ENCODE measurements at regions not wholly inside any gene's neighbourhood (a gene's known extent, or its start where the extent isn't known, plus 50 kb on each side); places are given as distances from the start of the nearest gene placed in this dataset.
A peak's percentile ranks its signal among the peaks of the same experiment; 100 is the strongest.
"Not testable (repeated sequence)": the region's sequence is repeated elsewhere in the genome, so short reads cannot be mapped to it uniquely, and the experiment has no call there.

DNA sequence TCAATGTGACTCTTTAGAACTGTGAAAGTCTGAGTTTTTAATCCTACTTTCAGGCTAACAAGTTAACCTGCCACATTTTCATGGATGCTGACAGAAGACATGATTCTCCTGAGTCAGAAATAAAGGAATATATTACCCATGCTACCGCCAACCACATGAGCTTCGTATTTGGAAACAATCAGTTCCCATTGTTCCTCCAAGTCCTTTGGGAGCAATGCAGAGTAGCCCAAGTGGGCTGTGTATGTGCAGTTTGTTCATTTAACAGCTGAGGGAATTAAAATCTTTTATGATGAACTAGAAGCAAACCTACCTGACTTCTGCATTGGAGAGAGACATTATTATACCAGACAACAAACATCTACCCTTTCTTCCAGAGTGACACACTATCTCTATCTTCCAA, 169.3 kb upstream of the BET1 start:
- no peak for DNase-seq (ENCODE audit: low read depth in 2 of 2)

DNA sequence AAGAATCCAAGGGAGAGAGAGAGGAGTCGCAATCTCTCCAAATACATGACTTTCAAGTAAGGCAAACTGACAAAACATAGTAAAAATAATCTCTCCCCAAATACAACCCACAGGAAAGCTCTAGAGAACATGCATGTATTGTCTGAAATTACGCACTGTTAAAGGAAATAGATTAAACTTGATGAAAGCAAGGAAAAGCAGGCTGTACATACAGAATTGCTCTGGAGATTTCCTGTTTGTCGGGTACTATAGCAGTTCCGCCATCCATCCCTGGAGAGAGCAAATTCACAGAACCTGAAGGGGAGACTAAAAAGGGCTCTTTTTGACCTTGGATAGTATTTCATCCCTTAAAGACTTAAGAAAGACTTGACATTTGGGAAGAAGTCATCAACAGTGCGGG, 170.2 kb upstream of the BET1 start:
- no peak for DNase-seq (ENCODE audit: low read depth in 2 of 2)

DNA sequence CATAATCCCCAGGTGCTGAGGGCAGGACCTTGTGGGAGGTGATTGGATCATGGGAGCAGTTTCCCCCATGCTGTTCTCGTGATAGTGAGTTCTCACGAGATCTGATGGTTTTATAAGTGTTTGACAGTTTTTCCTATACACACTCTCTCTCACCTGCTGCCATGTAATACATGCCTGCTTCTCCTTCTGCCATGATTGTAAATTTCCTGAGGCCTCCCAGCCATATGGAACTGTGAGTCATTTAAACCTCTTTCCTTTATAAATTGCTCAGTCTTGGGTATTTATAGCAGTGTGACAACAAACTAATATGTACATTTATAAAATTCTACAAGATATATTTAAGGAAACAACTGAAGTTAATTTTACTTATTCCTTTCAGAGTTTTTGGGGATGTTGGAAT, 170.8 kb upstream of the BET1 start:
- no peak for DNase-seq (ENCODE audit: low read depth in 2 of 2)

DNA sequence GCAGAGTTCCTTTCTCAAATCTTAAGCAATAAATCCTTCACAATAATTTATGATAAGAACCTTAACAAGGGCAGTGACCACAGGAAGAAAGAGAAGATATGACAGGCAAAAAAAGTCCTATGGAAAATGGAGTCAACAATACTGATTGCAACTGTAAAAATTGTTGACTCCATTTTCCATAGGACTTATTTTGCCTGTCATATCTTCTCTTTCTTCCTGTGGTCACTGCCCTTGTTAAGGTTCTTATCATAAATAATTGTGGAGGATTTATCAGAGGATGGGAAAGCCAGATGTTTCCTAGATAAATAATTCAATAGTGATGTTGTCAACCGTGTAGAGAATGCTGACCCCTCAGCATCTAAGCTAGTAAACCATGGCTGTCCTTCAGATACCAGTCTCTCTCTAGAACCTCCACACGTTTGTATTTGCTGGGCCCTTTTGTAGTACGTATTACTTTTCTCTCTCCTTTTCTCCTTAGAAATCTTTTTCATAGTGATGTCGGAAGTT, 172.6 kb upstream of the BET1 start:
- DNase-seq (ENCODE audit: low read depth in 2 of 2) = no peak

DNA sequence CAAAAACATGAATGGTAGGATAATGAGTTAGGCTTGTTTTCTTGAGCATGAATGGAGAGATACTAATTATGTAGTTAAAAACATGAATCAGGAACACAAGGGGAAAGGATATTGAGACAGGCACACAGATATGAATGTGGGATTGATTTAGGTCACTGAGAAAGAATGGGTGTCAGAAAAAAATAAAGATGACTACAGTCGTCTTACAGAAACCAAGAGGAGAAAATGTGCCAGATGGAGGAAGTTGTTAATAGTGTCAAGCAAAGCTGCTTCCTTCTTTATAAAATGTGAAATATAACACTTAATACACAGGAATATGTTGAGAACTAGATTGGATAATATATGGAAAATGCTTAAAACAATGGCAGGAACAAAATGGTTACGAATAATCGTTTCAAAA, 173.3 kb upstream of the BET1 start:
- DNase-seq (ENCODE audit: low read depth in 2 of 2) = no peak

DNA sequence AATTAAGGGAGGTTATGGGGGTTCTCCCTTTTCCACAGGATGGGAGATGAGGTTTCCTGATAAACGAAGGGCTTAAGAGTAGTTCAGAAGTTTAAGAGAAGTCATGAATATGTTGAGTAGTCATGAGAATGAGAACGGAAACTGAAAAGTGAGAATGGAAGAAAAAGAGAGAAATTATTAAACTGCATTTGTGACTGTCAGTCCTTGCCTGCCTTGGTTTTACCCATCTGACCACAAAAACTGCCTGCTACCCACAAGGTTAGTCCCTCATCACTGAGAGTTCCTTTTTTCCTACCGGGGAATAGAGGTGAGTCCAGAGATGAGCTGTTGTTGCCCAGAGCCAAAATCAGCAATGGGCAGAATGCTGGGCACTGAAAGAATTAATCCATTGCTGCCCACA, 174.1 kb upstream of the BET1 start:
- DNase-seq (ENCODE audit: low read depth in 2 of 2) = no peak

DNA sequence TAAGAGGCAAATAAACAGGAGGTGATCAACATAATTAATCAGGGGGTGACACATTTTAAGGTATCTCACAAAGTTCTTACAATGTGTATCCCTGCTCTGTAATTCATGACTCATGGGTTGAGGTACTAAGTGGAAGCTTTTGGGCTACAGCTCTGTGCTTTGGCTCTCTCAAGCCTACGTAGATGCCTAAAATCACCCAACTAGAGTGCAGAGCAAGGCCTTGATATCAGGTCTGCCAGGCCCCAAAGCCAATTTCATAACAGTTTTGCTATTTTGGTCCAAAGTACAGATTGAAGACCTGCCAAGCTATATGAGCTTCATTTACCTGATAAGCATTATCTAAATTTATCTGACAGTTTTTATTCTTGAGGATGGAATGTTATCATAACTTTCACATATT, 175.3 kb upstream of the BET1 start:
- DNase-seq (ENCODE audit: low read depth in 2 of 2) = no peak

DNA sequence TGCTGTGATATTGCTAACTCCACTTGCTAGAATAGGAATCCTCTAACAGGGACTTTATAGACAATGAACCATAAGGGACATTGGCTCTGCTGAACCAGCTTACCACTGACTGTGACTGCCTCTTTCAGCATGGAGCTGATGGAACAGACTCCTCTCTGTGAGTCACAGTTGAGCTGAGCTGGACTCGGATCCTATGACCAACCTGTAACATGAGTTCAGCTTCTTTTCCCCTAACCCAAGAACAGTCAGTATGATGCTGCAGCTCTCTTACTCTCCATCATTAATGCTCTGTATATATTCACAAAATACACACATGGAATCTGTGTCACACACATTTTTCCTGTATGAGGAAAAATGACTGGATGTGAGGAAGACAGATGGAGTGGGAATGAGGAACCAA, 177.9 kb upstream of the BET1 start:
- peak; percentile 31 to 35 for DNase-seq (ENCODE audit: low read depth in 2 of 2)

DNA sequence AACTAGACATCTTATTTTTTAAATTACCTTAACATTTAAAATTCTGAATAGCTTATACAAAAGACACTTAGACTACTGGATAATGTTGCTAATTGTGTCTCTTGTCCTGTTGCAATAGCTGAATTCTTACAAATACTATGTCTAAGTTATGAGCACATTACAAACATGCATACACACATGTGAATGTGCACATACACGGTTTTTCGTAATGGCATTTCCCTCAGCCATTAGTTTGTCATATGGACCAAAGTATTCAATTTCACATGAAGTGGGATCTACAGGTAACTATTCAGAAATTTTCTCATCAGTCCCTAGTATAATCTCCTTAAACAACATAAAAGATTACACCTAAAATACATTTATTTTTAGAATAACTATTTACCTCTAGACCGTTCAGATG, 178.6 kb upstream of the BET1 start:
- DNase-seq (ENCODE audit: low read depth in 2 of 2) = no peak

DNA sequence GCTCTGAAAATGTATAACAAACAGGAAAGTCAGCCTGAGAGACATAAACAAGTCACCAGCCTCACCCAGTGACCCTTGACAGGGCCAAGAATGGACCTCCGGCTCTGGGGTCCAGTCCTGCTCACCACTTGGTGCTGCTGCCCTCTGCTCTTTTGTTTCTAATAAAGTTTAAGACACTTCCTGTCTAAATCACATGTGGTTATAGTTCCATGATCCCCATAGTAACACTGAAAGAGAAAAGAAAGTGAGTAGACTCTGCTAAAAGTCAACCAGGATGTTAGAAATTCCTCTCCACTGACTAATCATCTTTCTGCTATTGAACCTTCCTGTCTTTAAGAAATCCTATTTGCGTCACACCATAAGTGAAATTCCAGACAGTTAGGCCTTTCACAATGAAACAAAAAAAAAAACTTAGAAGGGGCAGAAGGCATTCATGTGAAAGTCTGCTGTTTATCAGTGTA, 179.2 kb upstream of the BET1 start:
- DNase-seq (ENCODE audit: low read depth in 2 of 2) = peak; percentile 98 to 99

DNA sequence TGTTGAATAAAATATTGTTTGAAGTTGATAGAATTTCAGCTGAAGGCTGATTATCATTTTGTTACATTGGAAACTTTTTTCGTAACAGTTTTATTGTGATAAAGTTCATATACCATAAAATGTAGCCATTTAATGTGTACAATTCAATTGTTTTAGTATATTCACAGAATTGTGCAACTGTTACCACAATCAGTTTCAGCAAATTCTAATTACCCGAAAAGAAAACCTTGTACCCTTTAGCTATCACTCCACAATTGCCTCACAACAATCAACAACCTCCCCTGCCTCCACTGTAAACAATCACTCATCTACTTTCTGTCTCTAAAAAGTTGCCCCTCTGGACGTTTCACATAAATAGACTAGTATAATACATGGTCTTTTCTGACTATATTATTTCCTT, 179.7 kb upstream of the BET1 start:
- no peak for DNase-seq (ENCODE audit: low read depth in 2 of 2)

DNA sequence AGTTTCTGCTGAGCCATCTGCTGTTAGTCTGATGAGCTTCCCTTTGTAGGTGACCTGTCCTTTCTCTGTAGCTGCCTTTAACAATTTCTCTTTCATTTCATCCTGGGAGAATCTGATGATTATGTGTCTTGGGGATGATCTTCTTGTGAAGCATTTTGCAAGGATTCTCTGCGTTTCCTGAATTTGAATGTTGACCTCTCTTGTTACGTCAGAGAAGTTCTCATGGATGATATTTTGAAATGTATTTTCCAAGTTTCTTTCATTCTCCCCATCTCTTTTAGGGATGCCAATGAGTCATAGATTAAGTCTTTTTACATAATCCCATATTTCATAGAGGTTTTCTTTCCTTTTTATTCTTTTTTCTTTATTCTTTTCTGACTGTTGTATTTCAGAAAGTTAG, 184.2 kb upstream of the BET1 start:
- DNase-seq (ENCODE audit: low read depth in 2 of 2) = no peak

DNA sequence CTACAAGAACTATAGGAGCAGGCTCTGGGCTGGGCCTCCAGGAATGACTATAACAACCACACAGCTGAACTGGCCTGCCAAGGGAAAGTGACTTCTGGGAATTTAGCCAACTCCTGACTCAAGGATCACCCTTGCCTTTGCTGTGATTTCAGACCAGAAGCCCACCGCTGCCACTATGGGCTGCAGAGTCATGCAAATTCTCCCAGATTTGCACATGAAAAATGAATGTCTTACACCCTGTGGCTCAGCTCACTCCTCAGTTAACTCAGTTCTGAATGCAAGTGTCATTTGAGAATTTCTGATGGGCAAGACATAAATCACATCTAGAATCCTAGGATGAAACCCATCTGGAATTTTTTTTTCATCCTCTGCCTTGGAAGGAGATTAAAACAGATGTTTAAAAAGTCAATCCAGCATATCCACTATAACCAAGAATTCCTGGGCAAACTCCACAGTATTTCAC, 186.5 kb upstream of the BET1 start:
- peak; percentile 95 for DNase-seq (ENCODE audit: low read depth in 2 of 2)

DNA sequence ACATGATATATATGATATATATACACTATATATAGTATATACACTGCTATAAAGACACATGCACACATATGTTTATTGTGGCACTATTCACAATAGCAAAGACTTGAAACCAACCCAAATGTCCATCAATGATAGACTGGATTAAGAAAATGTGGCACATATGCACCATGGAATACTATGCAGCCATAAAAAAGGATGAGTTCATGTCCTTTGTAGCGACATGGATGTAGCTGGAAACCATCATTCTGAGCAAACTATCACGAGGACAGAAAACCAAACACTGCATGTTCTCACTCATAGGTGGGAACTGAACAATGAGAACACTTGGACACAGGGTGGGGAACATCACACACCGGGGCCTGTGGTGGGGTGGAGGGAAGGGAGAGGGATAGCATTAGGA, 190.3 kb upstream of the BET1 start:
- DNase-seq (ENCODE audit: low read depth in 2 of 2) = not testable (repeated sequence)

DNA sequence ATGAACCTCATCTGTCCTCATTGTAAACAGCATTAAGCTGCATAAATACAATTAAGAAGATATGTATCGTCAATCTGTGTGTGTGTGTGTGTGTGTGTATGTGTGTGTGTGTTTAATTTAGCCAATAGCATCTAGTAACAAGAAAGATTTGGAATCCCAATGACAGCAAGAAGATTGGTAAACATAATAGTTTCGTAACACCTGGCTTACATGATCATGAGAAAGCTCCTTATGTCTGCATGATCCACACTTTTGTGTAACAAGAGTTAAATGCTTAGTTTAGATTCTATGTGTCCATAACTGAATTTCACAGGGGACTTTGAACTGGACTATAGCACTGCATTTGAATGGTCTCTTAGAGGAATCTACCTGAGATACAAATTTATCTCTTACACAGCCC, 191.0 kb upstream of the BET1 start:
- no peak for DNase-seq (ENCODE audit: low read depth in 2 of 2)

DNA sequence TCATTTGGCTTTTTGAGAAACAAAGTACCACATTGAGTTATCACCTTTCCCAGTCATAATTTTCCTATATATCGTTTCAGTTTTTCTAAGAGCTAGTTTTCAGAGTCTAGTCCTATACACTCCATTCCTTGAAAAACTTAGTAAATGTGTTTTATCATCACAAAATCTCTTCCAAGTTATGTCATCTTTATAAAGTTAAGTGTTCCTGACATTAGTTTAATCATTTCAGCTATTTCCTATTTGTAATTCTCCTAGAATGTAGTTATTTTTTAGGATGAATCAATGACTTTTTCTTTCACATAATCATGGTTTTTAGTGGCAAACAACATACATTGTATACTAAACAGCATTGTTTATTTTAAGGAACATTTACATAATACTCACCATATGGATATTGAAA, 191.7 kb upstream of the BET1 start:
- no peak for DNase-seq (ENCODE audit: low read depth in 2 of 2)

DNA sequence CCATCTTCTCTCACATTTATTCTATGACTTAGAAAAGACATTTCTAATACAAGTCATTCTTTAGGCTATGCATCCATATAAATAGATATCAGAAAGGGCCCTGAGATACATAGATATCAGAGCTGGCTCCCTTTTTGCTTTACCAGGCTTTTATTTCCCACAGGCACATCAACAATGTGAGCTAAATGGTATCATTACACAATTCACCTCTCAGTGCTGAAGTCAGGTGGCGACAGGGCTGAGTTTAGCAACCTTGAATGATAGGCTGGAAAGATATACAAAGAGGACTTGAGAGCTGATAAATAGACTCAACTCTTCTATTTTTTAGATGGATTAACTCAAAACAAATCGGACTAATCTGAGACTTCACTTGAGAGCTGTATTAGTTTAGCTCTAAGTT, 189.2 kb upstream of the COL1A2 start:
- no peak for DNase-seq (ENCODE audit: low read depth in 2 of 2)

DNA sequence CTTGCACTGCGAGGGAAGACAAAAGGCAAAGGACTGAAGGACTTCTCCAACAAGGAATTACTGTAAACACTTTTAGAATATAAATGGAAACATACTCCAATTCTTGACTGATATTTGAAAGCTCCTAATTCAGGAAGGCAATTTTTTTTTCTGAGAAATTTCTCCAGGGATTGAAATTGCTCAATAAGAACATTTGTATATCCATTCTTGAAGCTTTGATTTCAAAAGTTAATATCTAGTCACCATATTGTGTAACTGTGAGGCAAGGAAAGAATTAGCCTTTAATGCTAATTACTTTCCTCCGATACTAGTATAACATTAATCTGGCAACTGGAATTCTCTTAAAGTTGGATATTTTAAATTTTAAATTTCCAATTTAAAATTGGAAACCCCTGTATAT, 188.4 kb upstream of the COL1A2 start:
- no peak for DNase-seq (ENCODE audit: low read depth in 2 of 2)

DNA sequence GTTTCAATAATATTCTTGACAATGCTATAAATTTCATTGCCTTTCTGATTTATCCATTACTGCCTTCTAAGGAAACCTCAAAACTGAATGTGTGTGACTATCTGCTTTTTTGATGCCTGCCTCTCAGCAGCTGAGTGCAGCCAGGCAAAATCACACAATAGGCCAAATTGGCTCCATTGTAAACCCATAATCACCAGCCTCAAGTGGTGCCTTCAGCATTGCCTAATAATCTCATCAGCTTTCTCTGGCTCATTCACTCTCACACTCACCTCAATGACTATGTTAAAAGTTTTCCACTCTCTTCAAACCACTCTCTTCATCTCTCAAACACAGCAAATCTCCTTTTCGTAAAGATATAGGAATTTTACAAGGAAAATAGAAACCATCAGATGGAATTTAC, 182.5 kb upstream of the COL1A2 start:
- no peak for DNase-seq (ENCODE audit: low read depth in 2 of 2)

DNA sequence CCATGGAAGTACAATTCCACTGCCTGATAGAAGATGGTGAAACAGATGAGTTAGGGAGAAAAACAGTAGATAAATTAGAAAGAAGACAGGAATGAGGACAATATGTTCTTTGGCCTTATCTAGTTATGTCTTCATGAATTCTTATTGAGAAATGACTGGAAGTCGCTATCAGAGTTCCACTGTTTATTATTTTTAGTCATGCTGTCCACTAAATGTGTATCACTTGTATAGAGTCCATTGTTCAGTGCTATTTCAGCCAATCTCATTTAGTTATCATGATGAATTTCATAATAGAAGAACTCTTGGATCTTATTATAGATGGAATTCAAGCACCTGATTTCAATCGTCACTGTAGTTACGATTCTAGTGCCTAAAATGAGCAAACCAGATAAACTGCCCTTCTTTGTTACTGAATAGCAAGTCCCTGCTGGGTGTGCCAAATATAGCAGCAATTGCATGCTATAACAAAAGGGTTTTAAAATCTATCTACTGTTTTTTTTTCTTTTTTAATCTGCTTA, 177.7 kb upstream of the COL1A2 start:
- DNase-seq (ENCODE audit: low read depth in 2 of 2) = no peak

DNA sequence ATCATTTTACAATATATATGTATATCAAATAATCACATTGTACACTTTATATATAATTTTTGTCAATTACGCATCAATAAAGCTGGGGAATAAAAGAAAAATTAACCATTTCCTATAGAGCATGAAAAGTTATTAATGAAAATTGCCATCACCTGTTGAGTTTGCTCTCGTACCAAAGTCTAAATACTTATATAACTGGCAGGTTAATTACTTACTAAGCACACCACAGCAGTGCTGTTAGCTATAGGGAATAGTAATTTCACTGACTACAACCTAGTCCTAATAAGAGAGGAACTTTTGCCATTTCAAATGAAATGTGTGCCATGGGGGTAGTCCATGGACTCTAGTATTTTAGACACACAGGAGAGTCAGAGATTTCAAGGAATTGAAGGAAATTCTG, 176.9 kb upstream of the COL1A2 start:
- no peak for DNase-seq (ENCODE audit: low read depth in 2 of 2)

DNA sequence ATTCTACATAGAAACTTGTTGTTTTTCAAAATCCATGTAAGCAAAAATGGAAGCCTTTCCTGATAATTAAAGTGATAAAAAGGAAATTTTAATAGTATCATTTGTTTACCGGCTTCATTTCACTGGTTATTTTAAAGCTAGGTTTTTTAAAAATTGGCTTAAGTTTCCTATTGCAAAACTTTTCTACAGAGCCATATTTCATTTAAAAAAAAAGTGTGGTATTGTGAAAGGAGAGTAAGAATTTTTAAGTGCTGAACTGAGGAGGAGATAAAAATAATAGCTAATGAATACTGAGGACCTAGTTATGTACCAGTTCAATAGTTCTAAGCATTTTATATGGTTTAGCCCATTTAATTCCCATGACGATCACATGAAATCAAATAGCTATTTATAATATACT, 172.2 kb upstream of the COL1A2 start:
- no peak for DNase-seq (ENCODE audit: low read depth in 2 of 2)

DNA sequence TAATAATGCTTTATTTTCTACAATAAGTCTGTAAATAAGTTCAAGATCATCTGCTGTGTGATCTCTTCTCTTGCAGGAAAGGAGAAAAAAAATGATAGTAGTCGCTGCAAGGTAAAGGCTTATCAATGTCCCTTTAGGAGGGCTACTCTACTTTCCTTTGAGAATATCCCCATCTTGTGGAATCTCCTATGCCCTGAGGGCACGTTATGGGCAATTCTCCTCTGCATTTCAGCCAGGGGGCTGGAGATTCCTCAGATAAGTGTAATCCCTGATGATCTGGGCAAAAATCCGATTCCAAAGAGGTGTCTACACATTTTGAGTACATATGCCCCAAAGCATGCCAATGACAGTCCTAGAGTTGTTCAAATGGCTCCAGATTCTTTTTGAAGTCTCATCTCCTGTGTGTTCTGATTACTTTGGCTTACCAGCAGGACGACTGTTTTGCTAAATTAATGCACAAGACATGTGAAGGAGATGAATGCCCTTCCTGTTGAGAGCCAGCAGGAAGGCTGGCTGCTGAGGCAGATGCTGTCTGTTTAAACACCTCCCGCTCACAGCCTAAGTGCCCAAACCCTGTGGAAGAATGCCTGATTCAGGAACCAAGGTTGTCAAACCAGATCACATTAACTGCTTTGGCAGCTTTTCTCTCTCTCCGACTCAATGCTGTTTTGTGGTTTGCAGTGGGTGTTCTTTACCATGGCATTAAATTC, 171.2 kb upstream of the COL1A2 start:
- DNase-seq (ENCODE audit: low read depth in 2 of 2) = peak; percentile 19 to 25

DNA sequence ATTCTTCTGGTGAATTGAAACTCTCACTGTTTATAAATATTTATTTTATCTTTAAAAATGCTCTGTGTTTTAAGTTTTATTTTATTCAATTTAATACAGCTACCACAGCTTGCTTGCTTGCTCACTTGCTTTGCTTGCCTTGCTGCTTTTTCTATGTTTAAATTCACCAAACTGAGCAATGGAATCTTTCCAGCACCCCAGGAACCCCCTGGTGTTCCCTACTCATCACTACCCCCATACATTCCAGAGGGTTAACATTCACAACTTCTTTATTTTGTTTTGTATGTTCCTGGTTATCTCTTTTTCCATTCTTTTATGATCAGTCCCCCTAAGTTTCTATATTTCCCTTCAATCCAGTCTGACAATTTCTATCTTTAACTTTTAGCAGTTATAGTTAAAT, 166.5 kb upstream of the COL1A2 start:
- DNase-seq (ENCODE audit: low read depth in 2 of 2) = no peak

Measured in fibroblast of skin of left biceps (primary cell).